NB4 (cell line): ENCODE measurements at regions not wholly inside any gene's neighbourhood (a gene's known extent, or its start where the extent isn't known, plus 50 kb on each side); places are given as distances from the start of the nearest gene placed in this dataset.

ENCODE experiments used
- MYC ChIP-seq: IDR thresholded peaks from 2 replicates; pipeline ENCODE4 v1.6.1; 2011; ENCODE audit warnings: low read depth, low read length
- TF ChIP-seq, protein P1 (sequence below): IDR thresholded peaks from one replicate; pipeline ENCODE4 v1.5.1; 2012; ENCODE audit warnings: low read depth, low read length

GRCh38 chr11:127219704-127220103 lies 219.1 kb upstream of the KIRREL3 start:
- TF ChIP-seq, protein P1, sequence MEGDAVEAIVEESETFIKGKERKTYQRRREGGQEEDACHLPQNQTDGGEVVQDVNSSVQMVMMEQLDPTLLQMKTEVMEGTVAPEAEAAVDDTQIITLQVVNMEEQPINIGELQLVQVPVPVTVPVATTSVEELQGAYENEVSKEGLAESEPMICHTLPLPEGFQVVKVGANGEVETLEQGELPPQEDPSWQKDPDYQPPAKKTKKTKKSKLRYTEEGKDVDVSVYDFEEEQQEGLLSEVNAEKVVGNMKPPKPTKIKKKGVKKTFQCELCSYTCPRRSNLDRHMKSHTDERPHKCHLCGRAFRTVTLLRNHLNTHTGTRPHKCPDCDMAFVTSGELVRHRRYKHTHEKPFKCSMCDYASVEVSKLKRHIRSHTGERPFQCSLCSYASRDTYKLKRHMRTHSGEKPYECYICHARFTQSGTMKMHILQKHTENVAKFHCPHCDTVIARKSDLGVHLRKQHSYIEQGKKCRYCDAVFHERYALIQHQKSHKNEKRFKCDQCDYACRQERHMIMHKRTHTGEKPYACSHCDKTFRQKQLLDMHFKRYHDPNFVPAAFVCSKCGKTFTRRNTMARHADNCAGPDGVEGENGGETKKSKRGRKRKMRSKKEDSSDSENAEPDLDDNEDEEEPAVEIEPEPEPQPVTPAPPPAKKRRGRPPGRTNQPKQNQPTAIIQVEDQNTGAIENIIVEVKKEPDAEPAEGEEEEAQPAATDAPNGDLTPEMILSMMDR = no peak
- no peak for TF ChIP-seq MYC
